HG03095 (cell line): ENCODE measurements at regions not wholly inside any gene's neighbourhood (a gene's known extent, or its start where the extent isn't known, plus 50 kb on each side); places are given as distances from the start of the nearest gene placed in this dataset.

Experiments
- ATAC-seq: cut with Tn5 transposase; IDR thresholded peaks from one replicate; pipeline ENCODE4 v1.9.1; 2021; ENCODE audit warnings: moderate library complexity; ENCODE audit not compliant: unreplicated experiment

GRCh38 chr7:50166997-50167965 lies 74.2 kb upstream of the ZPBP start:
- peak; percentile 44 for ATAC-seq

- no peak for ATAC-seq
These were observed 71.6 kb upstream of the ZPBP start for GRCh38 chr7:50164559-50165170.

GRCh38 chr7:50160206-50160605 lies 67.2 kb upstream of the ZPBP start:
- ATAC-seq = no peak

GRCh38 chr7:50159154-50159553 lies 66.1 kb upstream of the ZPBP start:
- no peak for ATAC-seq

GRCh38 chr7:50156706-50157105 lies 63.7 kb upstream of the ZPBP start:
- ATAC-seq = no peak

GRCh38 chr7:50156163-50156562 lies 63.1 kb upstream of the ZPBP start:
- ATAC-seq = no peak

- no peak for ATAC-seq
These were observed 62.7 kb upstream of the ZPBP start for GRCh38 chr7:50155755-50156154.

- no peak for ATAC-seq
These were observed 60.9 kb upstream of the ZPBP start for GRCh38 chr7:50153995-50154394.

- ATAC-seq = no peak
These were observed 60.1 kb upstream of the ZPBP start for GRCh38 chr7:50153148-50153547.

GRCh38 chr7:50152486-50152885 lies 59.4 kb upstream of the ZPBP start:
- no peak for ATAC-seq

- no peak for ATAC-seq
These were observed 58.6 kb upstream of the ZPBP start for GRCh38 chr7:50151661-50152060.

- no peak for ATAC-seq
These were observed 58.0 kb upstream of the ZPBP start for GRCh38 chr7:50151001-50151400.

- no peak for ATAC-seq
These were observed 56.3 kb upstream of the ZPBP start for GRCh38 chr7:50149369-50149768.

- ATAC-seq = peak; percentile 49
These were observed 55.1 kb upstream of the ZPBP start for GRCh38 chr7:50147951-50148808.

- no peak for ATAC-seq
These were observed 53.6 kb upstream of the ZPBP start for GRCh38 chr7:50146692-50147091.

- ATAC-seq = peak; percentile 49
These were observed 52.8 kb upstream of the ZPBP start for GRCh38 chr7:50145801-50146338.

GRCh38 chr7:50145226-50145625 lies 52.2 kb upstream of the ZPBP start:
- no peak for ATAC-seq
